Activated CD8-positive, alpha-beta T cell treated with anti-CD3 and anti-CD28 coated beads for 36 hours (primary cell): ENCODE measurements at regions not wholly inside any gene's neighbourhood (a gene's known extent, or its start where the extent isn't known, plus 50 kb on each side); places are given as distances from the start of the nearest gene placed in this dataset.
"Not testable (repeated sequence)": the region's sequence is repeated elsewhere in the genome, so short reads cannot be mapped to it uniquely, and the experiment has no call there.

ENCODE experiments used
- ATAC-seq: fragments of 200-7000 bp; cut with Tn5 transposase; one replicate; pipeline ENCODE4 v1.10.0; 2021; ENCODE audit warnings: mild to moderate bottlenecking, moderate library complexity
- CTCF ChIA-PET: fragments of 350-600 bp; sonication (Branson Sonifier 250); formaldehyde crosslinking; loops from one replicate; lab custom pipeline; 2021; ENCODE audit warnings: antibody characterized with exemption; lab: Charles Lee
- POLR2A ChIA-PET: fragments of 350-600 bp; sonication (Branson Sonifier 250); formaldehyde crosslinking; loops from one replicate; lab custom pipeline; 2021; ENCODE audit warnings: antibody characterized with exemption; lab: Charles Lee
- DNase-seq: peaks from one replicate; pipeline ENCODE4 v3.0.0-alpha.2; 2020
- H3K27ac Mint-ChIP-seq: one replicate; pipeline ENCODE4 v1.8.0; 2021; ENCODE audit warnings: mild to moderate bottlenecking, mixed read lengths
- H3K27me3 Mint-ChIP-seq: one replicate; pipeline ENCODE4 v1.8.0; 2021; ENCODE audit warnings: mixed read lengths
- H3K36me3 Mint-ChIP-seq: one replicate; pipeline ENCODE4 v1.8.0; 2021; ENCODE audit warnings: low read depth, mixed read lengths
- H3K4me1 Mint-ChIP-seq: one replicate; pipeline ENCODE4 v1.8.0; 2021; ENCODE audit warnings: low read depth, mixed read lengths
- H3K4me3 Mint-ChIP-seq: one replicate; pipeline ENCODE4 v1.8.0; 2021; ENCODE audit warnings: mild to moderate bottlenecking, moderate library complexity, mixed read lengths
- H3K9me3 Mint-ChIP-seq: one replicate; pipeline ENCODE4 v1.8.0; 2021; ENCODE audit warnings: mixed read lengths
- intact Hi-C: fragments of 100-400 bp; cut with micrococcal nuclease; formaldehyde crosslinking; loops from one replicate; pipeline ENCODE4 v1.10.0; 2022
- TF ChIP-seq, protein P1 (sequence below): fragments of 200-600 bp; IDR thresholded peaks from one replicate; pipeline ENCODE4 v1.8.0; 2022; ENCODE audit warnings: antibody characterized with exemption, mild to moderate bottlenecking

DNA sequence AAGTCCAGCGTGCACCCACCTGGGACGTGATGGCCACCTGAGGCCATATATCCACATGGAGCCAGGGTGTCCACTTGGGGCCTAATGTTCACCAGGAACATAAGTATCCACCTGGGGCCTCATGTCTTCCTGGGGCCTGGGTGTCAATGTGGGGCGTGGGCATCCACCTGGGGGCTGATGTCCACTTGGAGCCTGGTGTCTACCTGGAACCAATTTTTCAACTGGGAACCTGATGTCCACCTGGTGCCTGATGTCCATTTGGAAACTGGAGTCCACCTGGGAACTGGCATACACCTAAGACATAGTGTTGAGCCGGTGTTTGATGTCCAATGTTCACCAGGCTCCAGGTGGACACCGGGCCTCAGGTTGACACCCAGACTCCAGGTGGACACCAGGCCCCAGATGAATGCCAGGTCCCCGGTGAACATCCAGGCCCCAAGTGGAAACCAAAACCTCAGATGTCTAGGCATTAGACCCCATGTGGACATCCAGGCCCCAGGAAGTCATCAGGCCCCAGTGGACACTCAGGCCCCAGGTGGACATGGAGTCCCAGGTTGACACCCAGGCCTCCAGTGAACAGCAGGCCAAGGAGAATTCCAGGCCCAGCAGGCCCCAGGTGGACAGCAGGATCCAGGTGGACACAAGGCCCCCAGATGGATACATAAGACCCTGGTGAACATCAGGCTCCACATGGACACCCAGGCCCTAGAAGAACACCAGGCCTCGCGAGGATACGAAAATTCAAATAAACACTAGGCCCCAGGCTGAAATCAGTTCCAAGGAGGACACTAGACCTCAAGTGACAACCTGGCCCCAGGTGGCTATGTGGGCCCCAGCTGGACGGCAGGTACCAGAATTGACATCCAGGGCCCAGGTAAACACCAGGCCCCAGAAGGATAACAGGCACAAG, 56.0 kb upstream of the SEPTIN5 start:
- no peak overlapping the region for H3K4me3 Mint-ChIP-seq
- DNase-seq (no peak), ATAC-seq (no peak)
- H3K4me1 Mint-ChIP-seq = no peaks in the 10 kb centered on the region
- no peak overlapping the region for H3K27ac Mint-ChIP-seq
- intact Hi-C loops = no loop called here
- TF ChIP-seq, protein P1, sequence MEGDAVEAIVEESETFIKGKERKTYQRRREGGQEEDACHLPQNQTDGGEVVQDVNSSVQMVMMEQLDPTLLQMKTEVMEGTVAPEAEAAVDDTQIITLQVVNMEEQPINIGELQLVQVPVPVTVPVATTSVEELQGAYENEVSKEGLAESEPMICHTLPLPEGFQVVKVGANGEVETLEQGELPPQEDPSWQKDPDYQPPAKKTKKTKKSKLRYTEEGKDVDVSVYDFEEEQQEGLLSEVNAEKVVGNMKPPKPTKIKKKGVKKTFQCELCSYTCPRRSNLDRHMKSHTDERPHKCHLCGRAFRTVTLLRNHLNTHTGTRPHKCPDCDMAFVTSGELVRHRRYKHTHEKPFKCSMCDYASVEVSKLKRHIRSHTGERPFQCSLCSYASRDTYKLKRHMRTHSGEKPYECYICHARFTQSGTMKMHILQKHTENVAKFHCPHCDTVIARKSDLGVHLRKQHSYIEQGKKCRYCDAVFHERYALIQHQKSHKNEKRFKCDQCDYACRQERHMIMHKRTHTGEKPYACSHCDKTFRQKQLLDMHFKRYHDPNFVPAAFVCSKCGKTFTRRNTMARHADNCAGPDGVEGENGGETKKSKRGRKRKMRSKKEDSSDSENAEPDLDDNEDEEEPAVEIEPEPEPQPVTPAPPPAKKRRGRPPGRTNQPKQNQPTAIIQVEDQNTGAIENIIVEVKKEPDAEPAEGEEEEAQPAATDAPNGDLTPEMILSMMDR = no peak
- H3K36me3 Mint-ChIP-seq = no peaks in the 10 kb centered on the region
- POLR2A ChIA-PET = no interaction called here
- H3K9me3 Mint-ChIP-seq = no peaks in the 10 kb centered on the region
- CTCF ChIA-PET = no interaction called here
- H3K27me3 Mint-ChIP-seq = no peaks in the 10 kb centered on the region

DNA sequence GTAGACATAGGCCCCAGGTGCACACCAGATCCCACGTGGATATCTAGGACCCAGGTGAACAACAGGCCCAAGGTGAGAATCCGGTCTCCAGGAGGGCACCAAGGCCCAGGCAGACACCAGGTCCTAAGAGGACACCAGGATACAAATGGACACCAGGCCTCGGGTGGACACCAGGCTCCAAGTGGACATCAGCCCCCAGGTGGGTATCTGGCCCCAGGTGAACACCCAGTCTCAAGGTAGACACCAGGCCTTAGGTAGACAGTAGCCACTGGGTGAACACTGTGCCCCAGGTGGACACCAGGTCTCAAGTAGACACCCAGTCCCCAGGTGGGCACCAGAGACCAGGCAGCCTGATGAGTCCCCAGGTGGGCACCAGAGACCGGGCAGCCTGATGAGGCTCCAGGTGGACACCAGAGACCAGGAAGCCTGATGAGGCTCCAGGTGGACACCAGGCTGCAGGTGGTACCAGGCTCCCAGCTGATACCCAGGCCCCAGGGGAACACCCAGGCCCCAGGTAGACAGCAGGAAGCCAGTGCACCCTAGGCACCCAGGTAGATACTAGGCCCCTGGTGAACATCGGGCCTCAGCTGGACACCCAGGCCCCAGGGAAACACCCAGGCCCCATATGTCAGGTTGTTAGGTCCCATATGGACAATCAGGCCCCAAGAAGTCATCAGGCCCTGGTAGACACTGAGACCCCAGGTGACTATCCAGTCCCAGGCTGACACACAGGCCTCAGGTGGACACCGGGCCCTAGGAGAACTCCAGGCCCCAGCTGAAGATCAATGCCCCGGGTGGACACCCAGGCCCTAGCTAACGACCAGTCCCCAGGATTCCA, 55.1 kb upstream of the SEPTIN5 start:
- no peaks in the 10 kb centered on the region for H3K9me3 Mint-ChIP-seq
- POLR2A ChIA-PET = no interaction called here
- no peaks in the 10 kb centered on the region for H3K4me1 Mint-ChIP-seq
- TF ChIP-seq, protein P1 = no peak
- no peak overlapping the region for H3K27ac Mint-ChIP-seq
- H3K36me3 Mint-ChIP-seq = no peaks in the 10 kb centered on the region
- DNase-seq = no peak
- H3K4me3 Mint-ChIP-seq = no peak overlapping the region
- intact Hi-C loops = no loop called here
- H3K27me3 Mint-ChIP-seq = peaks cover 1% of the 10 kb centered on the region
- no peak for ATAC-seq
- CTCF ChIA-PET = interaction anchor here (0.9 kb wide), 1 partner anchor 20 kb away, joined by 3 read pairs; no protein-coding TSS in a partner anchor

DNA sequence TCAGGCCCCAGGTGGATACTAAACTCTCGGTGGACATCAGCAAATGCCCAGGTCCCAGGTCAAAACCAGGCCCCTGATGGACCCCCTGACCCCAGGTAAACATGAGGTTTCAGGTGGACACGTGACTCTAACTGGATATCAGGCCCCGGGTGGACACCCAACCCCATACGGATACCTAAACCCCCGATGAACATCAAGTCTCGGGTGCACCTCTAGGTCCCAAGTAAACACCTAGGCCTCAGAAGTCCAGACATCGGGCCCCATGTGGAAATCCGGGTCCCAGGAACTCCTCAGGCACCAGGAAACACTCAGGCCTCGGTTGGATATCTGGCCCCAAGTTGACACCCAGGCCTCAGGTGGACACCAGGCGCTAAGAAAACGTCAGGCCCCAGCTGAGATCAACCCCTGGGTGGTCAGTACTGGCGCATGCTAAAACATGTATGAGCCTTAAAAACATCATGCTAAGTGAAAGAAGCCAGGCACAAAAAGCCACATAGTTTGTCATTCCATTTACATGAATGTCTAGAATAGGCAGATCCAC, 54.4 kb upstream of the SEPTIN5 start:
- H3K9me3 Mint-ChIP-seq = no peaks in the 10 kb centered on the region
- intact Hi-C loops = no loop called here

DNA sequence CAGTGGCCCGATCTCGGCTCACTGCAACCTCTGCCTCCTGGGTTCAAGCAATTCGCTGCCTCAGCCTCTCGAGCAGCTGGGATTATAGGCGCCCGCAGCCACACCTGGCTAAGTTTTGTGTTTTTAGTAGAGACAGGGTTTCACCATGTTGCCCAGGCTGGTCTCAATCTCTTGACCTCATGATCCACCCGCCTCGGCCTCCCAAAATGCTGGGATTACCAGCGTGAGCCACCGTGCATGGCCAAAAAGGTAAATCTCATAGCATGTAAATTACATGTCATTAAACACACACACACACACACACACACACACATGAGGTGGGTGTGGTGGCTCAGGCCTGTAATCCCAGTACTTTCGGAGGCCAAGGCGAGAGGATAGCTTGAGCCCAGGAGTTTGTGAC, 53.7 kb upstream of the SEPTIN5 start:
- H3K27me3 Mint-ChIP-seq, H3K9me3 Mint-ChIP-seq, intact Hi-C loops, POLR2A ChIA-PET, H3K36me3 Mint-ChIP-seq, H3K27ac Mint-ChIP-seq, H3K4me1 Mint-ChIP-seq, H3K4me3 Mint-ChIP-seq, DNase-seq, CTCF ChIA-PET, ATAC-seq: not testable (repeated sequence)

More for the DNA sequence above, 54.4 kb upstream of the SEPTIN5 start:
- ChIA-PET CTCF (interaction anchor here (0.9 kb wide), 1 partner anchor 19 kb away, joined by 3 read pairs; no protein-coding TSS in a partner anchor), POLR2A (no interaction called here)
- no peak for DNase-seq
- no peak for ATAC-seq
- Mint-ChIP-seq H3K4me1 (no peaks in the 10 kb centered on the region), H3K36me3 (no peaks in the 10 kb centered on the region), H3K4me3 (no peak overlapping the region), H3K27me3 (peaks cover 1% of the 10 kb centered on the region), H3K27ac (no peak overlapping the region)
- TF ChIP-seq, protein P1 = no peak

DNA sequence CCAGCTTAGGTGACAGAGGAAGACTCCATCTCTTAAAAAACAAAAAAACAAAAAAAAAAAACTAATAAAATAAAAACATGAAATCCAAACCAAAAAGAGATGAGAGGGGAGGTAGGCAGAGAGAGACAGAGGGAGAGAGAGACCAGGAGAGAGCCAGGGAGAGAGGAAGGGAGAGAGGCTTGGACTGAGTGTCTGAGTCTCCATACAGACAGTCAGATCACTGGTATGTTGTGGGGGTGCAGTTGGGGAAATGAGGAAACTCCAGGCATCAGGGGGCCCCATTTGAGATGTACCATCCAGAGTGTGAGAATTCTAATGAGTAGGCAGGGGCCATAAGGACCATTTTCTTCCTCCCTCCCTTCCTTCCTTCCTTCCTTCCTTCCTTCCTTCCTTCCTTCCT, 53.1 kb upstream of the SEPTIN5 start:
- Mint-ChIP-seq H3K4me3 (no peak overlapping the region), H3K4me1 (no peaks in the 10 kb centered on the region), H3K36me3 (no peaks in the 10 kb centered on the region), H3K9me3 (no peaks in the 10 kb centered on the region), H3K27ac (no peak overlapping the region), H3K27me3 (peaks cover 1% of the 10 kb centered on the region)
- DNase-seq = no peak
- POLR2A ChIA-PET = no interaction called here
- no peak for ATAC-seq
- intact Hi-C loops = no loop called here
- TF ChIP-seq, protein P1 = no peak
- CTCF ChIA-PET = no interaction called here

DNA sequence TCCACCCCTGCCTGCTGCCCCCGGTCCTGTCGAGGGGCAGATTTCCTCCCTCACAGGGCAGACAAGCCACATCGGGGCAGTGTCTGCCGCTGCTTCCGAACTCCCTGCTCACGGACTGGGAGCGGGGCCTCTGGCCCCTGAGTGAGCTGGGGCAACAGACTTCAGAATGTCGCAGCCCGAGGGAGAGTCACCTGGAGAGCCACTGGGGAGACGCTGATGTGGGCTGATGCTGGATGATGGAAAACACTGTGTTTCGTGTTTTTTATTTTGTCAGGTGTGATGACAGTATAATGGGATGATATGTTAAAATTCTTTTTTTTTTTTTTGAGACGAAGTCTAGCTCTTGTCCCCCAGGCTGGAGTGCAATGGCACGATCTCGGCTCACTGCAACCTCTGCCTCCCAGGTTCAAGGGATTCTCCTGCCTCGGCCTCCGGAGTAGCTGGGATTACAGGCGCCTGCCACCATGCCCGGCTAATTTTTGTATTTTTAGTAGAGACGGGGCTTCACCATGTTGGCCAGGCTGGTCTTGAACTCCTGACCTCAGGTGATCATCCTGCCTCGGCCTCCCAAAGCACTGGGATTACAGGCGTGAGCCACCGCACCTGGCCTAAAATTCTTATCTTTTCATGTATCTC, 52.1 kb upstream of the SEPTIN5 start:
- H3K4me1 Mint-ChIP-seq, H3K27ac Mint-ChIP-seq, H3K9me3 Mint-ChIP-seq, intact Hi-C loops, CTCF ChIA-PET, H3K27me3 Mint-ChIP-seq, ATAC-seq, H3K4me3 Mint-ChIP-seq, POLR2A ChIA-PET, H3K36me3 Mint-ChIP-seq, DNase-seq: not testable (repeated sequence)
